HG02885 (cell line): ENCODE measurements at regions not wholly inside any gene's neighbourhood (a gene's known extent, or its start where the extent isn't known, plus 50 kb on each side); places are given as distances from the start of the nearest gene placed in this dataset.
"Not testable (repeated sequence)": the region's sequence is repeated elsewhere in the genome, so short reads cannot be mapped to it uniquely, and the experiment has no call there.

Experiments
- ATAC-seq: cut with Tn5 transposase; IDR thresholded peaks from one replicate; pipeline ENCODE4 v1.9.1; 2021; ENCODE audit warnings: mild to moderate bottlenecking; ENCODE audit not compliant: unreplicated experiment, poor library complexity

- no peak for ATAC-seq
These were observed 61.5 kb upstream of the TSC22D1 start for GRCh38 chr13:44637581-44637980.

GRCh38 chr13:44629465-44630183 lies 53.5 kb upstream of the TSC22D1 start:
- ATAC-seq, result no peak

GRCh38 chr13:44628826-44629225 lies 52.7 kb upstream of the TSC22D1 start:
- ATAC-seq, result not testable (repeated sequence)

- ATAC-seq, result no peak
These were observed 51.3 kb upstream of the TSC22D1 start for GRCh38 chr13:44627441-44627840.

GRCh38 chr13:44626176-44626575 lies 50.0 kb upstream of the TSC22D1 start:
- ATAC-seq, result no peak
